Ovary (tissue), 3 donors: ENCODE measurements at regions not wholly inside any gene's neighbourhood (a gene's known extent, or its start where the extent isn't known, plus 50 kb on each side); places are given as distances from the start of the nearest gene placed in this dataset.
"Not testable (repeated sequence)": the region's sequence is repeated elsewhere in the genome, so short reads cannot be mapped to it uniquely, and the experiment has no call there.

ENCODE experiments used
- POLR2A ChIP-seq: fragments of 450-650 bp; IDR thresholded peaks from one replicate; pipeline ENCODE4 v1.6.1; 2017; ENCODE audit warnings: antibody characterized with exemption, mild to moderate bottlenecking, moderate library complexity
- TF ChIP-seq, protein P1 (sequence below), 3 donors: fragments of 450-650 bp in 2 of 3; fragments of 200-600 bp in 1 of 3; IDR thresholded peaks; one replicate each; pipeline versions ENCODE4 v1.5.1 to v1.8.0; 2016 to 2022; ENCODE audit warnings: antibody characterized with exemption in 3 of 3, mild to moderate bottlenecking in 1 of 3
- donor health status: DM: no; HTN: no; CAD: no.

GRCh38 chr5:115739245-115739644, 77.2 kb downstream of the CDO1 start:
- TF ChIP-seq, protein P1, sequence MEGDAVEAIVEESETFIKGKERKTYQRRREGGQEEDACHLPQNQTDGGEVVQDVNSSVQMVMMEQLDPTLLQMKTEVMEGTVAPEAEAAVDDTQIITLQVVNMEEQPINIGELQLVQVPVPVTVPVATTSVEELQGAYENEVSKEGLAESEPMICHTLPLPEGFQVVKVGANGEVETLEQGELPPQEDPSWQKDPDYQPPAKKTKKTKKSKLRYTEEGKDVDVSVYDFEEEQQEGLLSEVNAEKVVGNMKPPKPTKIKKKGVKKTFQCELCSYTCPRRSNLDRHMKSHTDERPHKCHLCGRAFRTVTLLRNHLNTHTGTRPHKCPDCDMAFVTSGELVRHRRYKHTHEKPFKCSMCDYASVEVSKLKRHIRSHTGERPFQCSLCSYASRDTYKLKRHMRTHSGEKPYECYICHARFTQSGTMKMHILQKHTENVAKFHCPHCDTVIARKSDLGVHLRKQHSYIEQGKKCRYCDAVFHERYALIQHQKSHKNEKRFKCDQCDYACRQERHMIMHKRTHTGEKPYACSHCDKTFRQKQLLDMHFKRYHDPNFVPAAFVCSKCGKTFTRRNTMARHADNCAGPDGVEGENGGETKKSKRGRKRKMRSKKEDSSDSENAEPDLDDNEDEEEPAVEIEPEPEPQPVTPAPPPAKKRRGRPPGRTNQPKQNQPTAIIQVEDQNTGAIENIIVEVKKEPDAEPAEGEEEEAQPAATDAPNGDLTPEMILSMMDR (IDR thresholded peaks at IDR 0.05) = not testable (repeated sequence)
- not testable (repeated sequence) for TF ChIP-seq POLR2A
